GM12872 (cell line): ENCODE measurements at regions not wholly inside any gene's neighbourhood (a gene's known extent, or its start where the extent isn't known, plus 50 kb on each side); places are given as distances from the start of the nearest gene placed in this dataset.

Experiments
- TF ChIP-seq, protein P1 (sequence below): IDR thresholded peaks from 3 replicates; pipeline ENCODE4 v1.5.1; 2011; ENCODE audit warnings: low read depth, mild to moderate bottlenecking, low read length, moderate library complexity; ENCODE audit not compliant: insufficient read depth

DNA sequence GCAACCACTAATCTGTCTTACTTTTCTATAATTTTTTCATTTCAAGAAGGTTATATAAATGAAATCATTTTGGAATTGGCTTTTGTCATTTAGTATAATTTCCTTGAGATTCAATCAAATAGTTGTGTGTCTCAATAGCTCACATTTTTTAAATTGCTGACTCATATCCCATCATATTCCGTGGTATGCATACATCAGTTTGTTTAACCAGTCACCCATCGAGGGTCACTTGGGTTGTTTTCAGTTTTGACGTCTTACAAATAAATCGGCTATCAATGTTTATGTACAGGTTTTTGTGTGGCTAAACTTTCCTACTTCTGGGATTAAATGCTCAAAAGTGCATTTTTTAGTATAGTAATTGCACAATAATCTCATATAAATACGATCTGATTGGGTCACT lies 185.5 kb downstream of the TAF11L14 start:
- TF ChIP-seq, protein P1, sequence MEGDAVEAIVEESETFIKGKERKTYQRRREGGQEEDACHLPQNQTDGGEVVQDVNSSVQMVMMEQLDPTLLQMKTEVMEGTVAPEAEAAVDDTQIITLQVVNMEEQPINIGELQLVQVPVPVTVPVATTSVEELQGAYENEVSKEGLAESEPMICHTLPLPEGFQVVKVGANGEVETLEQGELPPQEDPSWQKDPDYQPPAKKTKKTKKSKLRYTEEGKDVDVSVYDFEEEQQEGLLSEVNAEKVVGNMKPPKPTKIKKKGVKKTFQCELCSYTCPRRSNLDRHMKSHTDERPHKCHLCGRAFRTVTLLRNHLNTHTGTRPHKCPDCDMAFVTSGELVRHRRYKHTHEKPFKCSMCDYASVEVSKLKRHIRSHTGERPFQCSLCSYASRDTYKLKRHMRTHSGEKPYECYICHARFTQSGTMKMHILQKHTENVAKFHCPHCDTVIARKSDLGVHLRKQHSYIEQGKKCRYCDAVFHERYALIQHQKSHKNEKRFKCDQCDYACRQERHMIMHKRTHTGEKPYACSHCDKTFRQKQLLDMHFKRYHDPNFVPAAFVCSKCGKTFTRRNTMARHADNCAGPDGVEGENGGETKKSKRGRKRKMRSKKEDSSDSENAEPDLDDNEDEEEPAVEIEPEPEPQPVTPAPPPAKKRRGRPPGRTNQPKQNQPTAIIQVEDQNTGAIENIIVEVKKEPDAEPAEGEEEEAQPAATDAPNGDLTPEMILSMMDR = no peak

DNA sequence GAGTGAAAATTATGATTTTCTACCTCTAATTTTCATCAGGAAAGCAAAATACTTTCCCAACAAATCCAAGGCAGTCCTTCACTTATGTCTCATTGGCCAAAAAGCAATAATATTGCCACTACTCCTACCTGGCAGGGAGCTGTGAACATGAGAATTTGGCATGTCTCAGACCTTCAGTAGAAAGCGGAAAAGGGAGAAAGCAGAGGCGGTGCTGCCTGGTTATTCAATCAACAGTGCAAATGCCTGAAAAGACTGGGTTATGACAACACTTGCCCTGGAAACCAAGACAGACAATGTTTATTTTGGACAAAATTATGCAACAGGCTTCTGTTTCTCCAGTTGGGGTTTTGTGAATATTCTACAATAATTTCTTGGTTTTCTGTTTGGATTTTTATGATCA lies 194.4 kb downstream of the TAF11L14 start:
- TF ChIP-seq, protein P1 = no peak

DNA sequence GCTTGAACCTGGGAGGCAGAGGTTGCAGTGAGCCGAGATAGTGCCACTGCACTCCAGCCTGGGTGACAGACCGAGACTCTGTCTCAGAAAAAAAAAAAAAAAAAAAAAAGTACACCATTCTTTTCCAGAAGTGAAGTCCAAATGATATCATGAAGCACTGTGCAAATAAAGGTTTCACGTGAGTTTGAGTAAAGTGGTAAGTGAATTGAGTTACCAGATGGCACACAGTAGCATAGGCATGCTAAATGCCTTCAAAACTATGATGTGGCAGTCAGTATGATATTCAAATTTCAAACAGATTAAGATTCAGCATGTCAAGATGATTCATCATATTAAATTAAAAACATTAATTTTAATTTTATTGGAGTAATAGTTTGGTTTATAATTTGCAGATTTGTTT lies 195.2 kb downstream of the TAF11L14 start:
- TF ChIP-seq, protein P1 = no peak

DNA sequence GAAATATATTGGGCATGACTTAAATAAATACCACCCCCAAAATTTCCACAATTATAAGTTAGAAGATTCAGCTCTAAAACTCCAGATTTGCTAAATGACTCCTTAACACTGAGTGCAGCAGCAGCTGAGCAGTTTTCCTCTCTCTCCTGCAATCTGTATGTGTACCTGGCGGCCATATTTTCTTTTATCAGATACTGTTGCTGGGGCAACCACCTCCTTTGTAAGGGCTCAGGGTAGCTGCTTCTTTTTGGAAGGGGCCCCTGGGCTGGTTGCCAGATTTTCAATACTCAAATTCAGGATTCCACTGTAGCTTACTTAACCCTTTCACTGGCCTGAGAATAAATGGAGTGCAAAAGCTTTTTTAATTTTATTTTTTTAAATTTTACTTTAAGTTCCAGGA lies 197.0 kb downstream of the TAF11L14 start:
- TF ChIP-seq, protein P1 = no peak

DNA sequence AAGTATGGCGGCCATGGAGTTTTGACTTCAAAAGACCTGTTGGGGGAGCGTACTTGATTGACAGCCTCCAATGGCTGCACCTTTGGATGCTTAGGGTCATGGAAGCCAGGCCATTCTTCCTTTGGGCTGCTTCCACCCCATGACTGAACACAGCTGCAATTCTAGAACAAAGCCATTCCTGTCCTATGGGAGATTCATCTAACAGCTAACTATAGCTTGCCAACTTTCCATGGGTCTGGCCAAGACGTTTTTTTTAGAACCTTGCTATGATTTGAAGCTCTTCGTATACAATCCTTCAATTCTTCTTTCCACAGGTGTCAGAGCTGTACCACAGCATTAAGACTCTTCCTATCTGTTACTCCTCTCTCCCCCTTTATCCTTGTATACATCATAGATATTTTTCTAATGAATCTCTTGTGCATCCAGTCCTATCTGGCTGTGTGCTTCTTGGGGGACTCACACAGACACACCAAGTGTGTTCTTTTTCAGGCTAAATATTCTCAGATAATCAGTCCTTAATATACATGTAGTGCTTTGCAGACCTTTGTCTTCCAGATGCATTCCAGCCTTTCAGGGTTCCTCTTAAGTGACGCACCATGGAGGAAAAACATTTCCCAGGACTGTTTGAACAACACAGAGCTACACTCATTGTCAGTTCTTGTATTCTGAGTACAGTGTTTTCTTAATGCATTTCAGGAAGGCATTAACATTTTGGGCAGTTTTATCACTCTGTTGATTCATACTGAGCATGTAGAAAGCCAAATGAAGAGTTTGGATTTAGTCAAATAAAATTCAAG lies 198.9 kb downstream of the TAF11L14 start:
- TF ChIP-seq, protein P1 = no peak

DNA sequence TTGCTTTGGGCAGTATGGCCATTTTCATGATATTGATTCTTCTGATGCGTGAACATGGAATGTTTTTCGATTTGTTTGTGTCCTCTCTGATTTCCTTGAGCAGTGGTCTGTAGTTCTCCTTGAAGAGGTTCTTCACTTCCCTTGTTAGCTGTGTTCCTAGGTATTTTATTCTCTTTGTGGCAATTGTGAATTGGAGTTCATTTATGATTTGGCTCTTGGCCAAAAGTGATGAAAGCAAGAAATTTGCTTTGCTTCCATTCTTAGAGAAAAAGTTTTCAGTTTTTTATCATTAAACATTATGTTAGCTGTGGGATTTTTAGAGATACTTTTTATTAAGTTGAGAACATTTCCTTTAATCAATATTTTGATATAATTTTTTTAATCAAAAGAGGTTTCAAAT lies 203.5 kb downstream of the TAF11L14 start:
- TF ChIP-seq, protein P1 = no peak

DNA sequence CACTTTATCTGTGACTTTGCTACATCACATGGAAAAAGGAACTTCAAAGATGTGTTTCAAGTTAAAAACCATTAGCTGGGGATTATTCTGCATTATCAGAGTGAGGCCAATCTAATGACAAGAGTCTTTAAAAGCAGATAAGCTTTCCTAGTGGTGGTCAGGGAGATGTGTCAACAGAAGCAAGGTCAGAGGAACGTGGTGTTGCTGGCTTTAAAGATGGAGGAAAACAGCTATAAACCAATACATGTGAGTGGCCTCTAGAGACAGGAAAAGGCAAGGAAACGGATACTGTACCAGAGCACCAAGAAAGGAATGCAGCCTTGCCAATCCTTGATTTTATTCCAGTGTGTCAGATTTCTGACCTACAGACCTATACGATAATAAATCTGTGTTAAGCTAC lies 204.2 kb downstream of the TAF11L14 start:
- TF ChIP-seq, protein P1 = no peak
